OCI-LY7 (cell line): ENCODE measurements at regions not wholly inside any gene's neighbourhood (a gene's known extent, or its start where the extent isn't known, plus 50 kb on each side); places are given as distances from the start of the nearest gene placed in this dataset.

Source experiments
- EZH2phosphoT487 ChIP-seq: fragments of 200-600 bp; sonication (generic); IDR thresholded peaks from 2 replicates; pipeline ENCODE4 v1.6.1; 2018; ENCODE audit warnings: low read depth, borderline replicate concordance, mild to moderate bottlenecking, mixed run types, antibody characterized with exemption, low read length, moderate library complexity, mixed read lengths
- TF ChIP-seq, protein P1 (sequence below): fragments of 200-600 bp; sonication (generic); conservative IDR thresholded peaks from 2 replicates; pipeline ENCODE4 v1.5.1; 2014; ENCODE audit warnings: mild to moderate bottlenecking, antibody characterized with exemption, low read length, moderate library complexity, mixed read lengths

DNA sequence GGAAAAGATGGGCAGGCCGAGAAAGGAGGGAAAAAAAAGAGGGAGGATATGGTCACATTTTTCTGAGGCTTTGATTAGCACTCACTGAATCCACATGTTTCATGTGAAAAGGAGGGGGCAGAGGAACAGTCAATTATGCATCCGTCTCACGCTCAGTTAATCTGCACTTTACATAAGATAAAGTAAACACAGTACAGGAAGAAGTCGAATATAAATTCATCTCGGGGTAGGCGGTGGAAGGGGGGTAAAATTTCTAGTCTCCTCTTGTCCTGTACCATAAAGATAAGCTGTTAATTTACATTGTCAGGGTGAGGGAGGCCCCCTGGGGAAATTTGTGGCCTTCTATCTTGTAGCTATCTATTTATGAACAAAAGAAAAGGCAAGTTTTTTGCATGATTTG, 73.1 kb upstream of the CES5A start:
- TF ChIP-seq, protein P1, sequence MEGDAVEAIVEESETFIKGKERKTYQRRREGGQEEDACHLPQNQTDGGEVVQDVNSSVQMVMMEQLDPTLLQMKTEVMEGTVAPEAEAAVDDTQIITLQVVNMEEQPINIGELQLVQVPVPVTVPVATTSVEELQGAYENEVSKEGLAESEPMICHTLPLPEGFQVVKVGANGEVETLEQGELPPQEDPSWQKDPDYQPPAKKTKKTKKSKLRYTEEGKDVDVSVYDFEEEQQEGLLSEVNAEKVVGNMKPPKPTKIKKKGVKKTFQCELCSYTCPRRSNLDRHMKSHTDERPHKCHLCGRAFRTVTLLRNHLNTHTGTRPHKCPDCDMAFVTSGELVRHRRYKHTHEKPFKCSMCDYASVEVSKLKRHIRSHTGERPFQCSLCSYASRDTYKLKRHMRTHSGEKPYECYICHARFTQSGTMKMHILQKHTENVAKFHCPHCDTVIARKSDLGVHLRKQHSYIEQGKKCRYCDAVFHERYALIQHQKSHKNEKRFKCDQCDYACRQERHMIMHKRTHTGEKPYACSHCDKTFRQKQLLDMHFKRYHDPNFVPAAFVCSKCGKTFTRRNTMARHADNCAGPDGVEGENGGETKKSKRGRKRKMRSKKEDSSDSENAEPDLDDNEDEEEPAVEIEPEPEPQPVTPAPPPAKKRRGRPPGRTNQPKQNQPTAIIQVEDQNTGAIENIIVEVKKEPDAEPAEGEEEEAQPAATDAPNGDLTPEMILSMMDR, result no peak
- TF ChIP-seq EZH2phosphoT487, result no peak
